Fibroblast of villous mesenchyme (primary cell): ENCODE measurements at regions not wholly inside any gene's neighbourhood (a gene's known extent, or its start where the extent isn't known, plus 50 kb on each side); places are given as distances from the start of the nearest gene placed in this dataset.

Experiments used
- DNase-seq: peaks from one replicate; pipeline ENCODE4 v3.0.0-alpha.2; 2010; ENCODE audit warnings: low read depth
- H3K4me3 ChIP-seq: 2 replicates; pipeline ENCODE4 v1.5.1; 2011; ENCODE audit warnings: low read depth, mild to moderate bottlenecking, low read length
- CTCF ChIP-seq: IDR thresholded peaks from 2 replicates; pipeline ENCODE4 v1.5.1; 2012; ENCODE audit warnings: low read depth, mild to moderate bottlenecking, low read length; ENCODE audit not compliant: insufficient read depth

GRCh38 chr4:129208481-129208880 lies 112.5 kb downstream of the C4orf33 start:
- DNase-seq: no peak
- no peak for TF ChIP-seq CTCF
- no peak overlapping the region for H3K4me3 ChIP-seq

DNA sequence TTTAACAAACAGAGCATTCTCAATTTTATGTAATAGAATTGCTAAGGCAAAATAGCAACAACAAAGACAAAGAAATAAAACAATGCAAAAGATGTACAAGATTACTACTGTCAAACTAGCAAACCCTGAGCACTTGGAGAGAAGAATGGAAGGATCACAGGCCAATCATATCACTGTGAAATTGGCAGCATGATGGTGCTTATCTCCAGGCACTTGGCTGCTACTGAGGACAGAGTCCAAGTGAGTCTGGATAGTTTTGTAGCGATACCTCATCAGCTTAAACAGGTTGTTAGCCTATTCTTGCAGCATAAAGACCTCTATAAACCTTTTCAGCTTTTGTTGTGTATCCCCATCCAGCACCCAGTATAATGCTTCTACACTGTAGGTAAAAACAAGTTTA lies 117.7 kb downstream of the C4orf33 start:
- no peak for TF ChIP-seq CTCF
- H3K4me3 ChIP-seq: no peak overlapping the region
- DNase-seq: no peak

GRCh38 chr4:129218360-129218759 lies 122.4 kb downstream of the C4orf33 start:
- no peak overlapping the region for H3K4me3 ChIP-seq
- DNase-seq: no peak
- TF ChIP-seq CTCF: peak; percentile 24

DNA sequence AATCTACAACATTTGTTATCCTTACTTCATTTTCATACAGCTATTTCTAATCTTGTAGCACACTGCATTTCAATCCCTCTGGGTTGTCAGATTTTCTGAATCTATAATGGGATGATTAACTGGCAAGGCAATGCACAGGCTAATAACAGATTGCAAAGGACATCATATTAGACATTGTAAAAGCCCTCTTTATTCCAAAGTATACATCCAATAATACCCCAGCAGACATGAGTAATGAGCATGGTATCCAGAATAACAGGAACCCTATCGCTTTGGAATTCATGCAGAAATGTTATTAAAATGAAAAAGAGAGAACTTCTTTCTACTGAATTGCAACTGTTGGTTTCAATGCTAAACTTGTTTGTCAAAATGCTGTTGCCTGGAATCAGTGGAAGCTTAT lies 122.9 kb downstream of the C4orf33 start:
- no peak for DNase-seq
- no peak overlapping the region for H3K4me3 ChIP-seq
- TF ChIP-seq CTCF: no peak

DNA sequence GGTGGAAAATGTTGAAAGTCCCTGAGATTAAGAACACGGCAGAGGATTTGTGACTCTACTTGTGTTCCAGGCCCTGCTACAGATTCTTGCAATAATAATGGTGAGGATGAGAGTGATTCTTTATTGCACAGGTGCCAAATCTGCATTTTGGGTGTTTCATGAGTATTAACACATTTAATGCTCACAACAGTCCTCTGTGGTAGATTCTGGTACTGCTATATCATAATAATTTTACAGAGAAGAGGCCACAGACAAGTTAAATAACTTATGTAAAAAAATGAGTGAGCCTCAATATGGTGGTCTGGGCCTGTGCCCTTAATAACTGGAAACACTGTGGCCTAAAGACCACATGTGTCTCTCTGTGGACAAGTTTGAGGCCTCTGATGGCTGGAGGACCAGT lies 124.3 kb downstream of the C4orf33 start:
- TF ChIP-seq CTCF: no peak
- no peak overlapping the region for H3K4me3 ChIP-seq
- DNase-seq: no peak

GRCh38 chr4:129223945-129224344 lies 128.0 kb downstream of the C4orf33 start:
- H3K4me3 ChIP-seq: no peak overlapping the region
- TF ChIP-seq CTCF: no peak
- DNase-seq: peak; percentile 11

DNA sequence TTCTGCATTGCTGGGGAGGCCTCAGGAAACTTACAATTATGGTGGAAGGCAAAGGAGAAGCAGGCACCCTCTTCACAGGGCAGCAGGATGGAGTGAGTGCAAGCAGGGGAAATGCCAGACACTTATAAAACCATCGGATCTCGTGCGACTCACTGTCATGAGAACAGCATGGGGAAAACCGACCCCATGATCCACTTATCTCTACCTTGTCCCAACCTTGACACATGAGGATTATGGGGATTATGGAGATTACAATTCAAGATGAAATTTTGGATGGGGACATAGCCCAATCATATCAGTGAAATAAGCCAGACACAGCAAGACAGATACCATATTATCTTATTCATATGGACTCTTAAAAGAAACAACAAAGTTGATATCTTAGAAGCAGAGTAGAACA lies 134.9 kb downstream of the C4orf33 start:
- H3K4me3 ChIP-seq: no peak overlapping the region
- DNase-seq: no peak
- no peak for TF ChIP-seq CTCF
